ENCODE measurements at regions not wholly inside any gene's neighbourhood (a gene's known extent, or its start where the extent isn't known, plus 50 kb on each side); places are given as distances from the start of the nearest gene placed in this dataset.
A peak's percentile ranks its signal among the peaks of the same experiment; 100 is the strongest.

- intact Hi-C loops (cut with DNase I), result no loop called here
- TF ChIP-seq CTCF (IDR thresholded peaks at IDR 0.05), result no peak
- peaks cover 5% of the 10 kb centered on the region for H3K4me1 ChIP-seq
- no peak overlapping the region for H3K27ac ChIP-seq
- ATAC-seq (peak; percentile 9), DNase-seq (no peak)
- no peaks in the 10 kb centered on the region for H3K36me3 ChIP-seq
- no peaks in the 10 kb centered on the region for H3K27me3 ChIP-seq
- no peak overlapping the region for H3K4me3 ChIP-seq
- H3K9me3 ChIP-seq, result no peaks in the 10 kb centered on the region
These were observed 89.0 kb downstream of the TMEM18 start for GRCh38 chr2:588074-588645.

GRCh38 chr2:587087-587960 lies 89.9 kb downstream of the TMEM18 start:
- Histone ChIP-seq H3K36me3 (no peaks in the 10 kb centered on the region), H3K27ac (no peak overlapping the region), H3K4me3 (no peak overlapping the region), H3K4me1 (peaks cover 5% of the 10 kb centered on the region), H3K9me3 (no peaks in the 10 kb centered on the region), H3K27me3 (no peaks in the 10 kb centered on the region)
- DNase-seq (no peak), ATAC-seq (peak; percentile 37)
- intact Hi-C loops (cut with DNase I), result no loop called here
- TF ChIP-seq CTCF (IDR thresholded peaks at IDR 0.05), result no peak

- DNase-seq, result no peak
- peak; percentile 74 for ATAC-seq
- H3K27ac ChIP-seq, result no peak overlapping the region
These were observed 90.5 kb downstream of the TMEM18 start for GRCh38 chr2:586641-587076.

GRCh38 chr2:584863-585823 lies 92.1 kb downstream of the TMEM18 start:
- ATAC-seq, result no peak

More at GRCh38 chr2:586641-587076, 90.5 kb downstream of the TMEM18 start:
- TF ChIP-seq CTCF (IDR thresholded peaks at IDR 0.05), result no peak
- intact Hi-C loops (cut with DNase I), result no loop called here
- no peaks in the 10 kb centered on the region for H3K9me3 ChIP-seq
- no peaks in the 10 kb centered on the region for H3K27me3 ChIP-seq
- H3K4me3 ChIP-seq, result no peak overlapping the region
- H3K4me1 ChIP-seq, result peaks cover 5% of the 10 kb centered on the region
- no peaks in the 10 kb centered on the region for H3K36me3 ChIP-seq

More at GRCh38 chr2:584863-585823, 92.1 kb downstream of the TMEM18 start:
- no peak for DNase-seq
- no peaks in the 10 kb centered on the region for H3K27me3 ChIP-seq
- H3K9me3 ChIP-seq, result no peaks in the 10 kb centered on the region
- intact Hi-C loops (cut with DNase I), result no loop called here
- H3K4me3 ChIP-seq, result no peak overlapping the region
- H3K36me3 ChIP-seq, result no peaks in the 10 kb centered on the region
- TF ChIP-seq CTCF (IDR thresholded peaks at IDR 0.05), result no peak
- no peak overlapping the region for H3K27ac ChIP-seq
- H3K4me1 ChIP-seq, result peaks cover 5% of the 10 kb centered on the region

Data from upper lobe of right lung (tissue), 1 donor.